ENCODE measurements at regions not wholly inside any gene's neighbourhood (a gene's known extent, or its start where the extent isn't known, plus 50 kb on each side); places are given as distances from the start of the nearest gene placed in this dataset.
"Not testable (repeated sequence)": the region's sequence is repeated elsewhere in the genome, so short reads cannot be mapped to it uniquely, and the experiment has no call there.

- not testable (repeated sequence) for FAIRE-seq
- 0% methylated on average over 1 of the region's 22 CpGs for whole genome bisulfite sequencing (ENCODE audit: low lambda C conversion rate)
These were observed 98.0 kb downstream of the TMEM121 start for GRCh38 chr14:105624346-105624745.

DNA sequence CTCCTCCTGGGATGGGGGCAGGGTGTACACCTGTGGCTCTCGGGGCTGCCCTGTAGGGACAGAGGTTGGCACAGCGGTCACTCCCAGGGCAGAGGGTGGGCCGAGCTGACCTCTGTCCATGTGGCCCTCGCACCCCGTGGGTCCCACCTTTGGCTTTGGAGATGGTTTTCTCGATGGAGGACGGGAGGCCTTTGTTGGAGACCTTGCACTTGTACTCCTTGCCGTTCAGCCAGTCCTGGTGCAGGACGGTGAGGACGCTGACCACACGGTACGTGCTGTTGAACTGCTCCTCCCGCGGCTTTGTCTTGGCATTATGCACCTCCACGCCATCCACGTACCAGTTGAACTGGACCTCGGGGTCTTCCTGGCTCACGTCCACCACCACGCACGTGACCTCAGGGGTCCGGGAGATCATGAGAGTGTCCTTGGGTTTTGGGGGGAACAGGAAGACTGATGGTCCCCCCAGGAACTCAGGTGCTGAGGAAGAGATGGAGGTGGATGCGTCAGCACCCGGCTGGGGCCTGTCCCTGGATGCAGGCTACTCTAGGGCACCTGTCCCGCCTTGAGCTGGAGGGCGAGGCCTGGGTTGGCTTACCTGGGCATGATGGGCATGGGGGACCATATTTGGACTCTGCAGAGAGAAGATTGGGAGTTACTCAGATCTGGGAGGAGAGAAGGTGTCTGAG lies 98.5 kb downstream of the TMEM121 start:
- H3K4me2 ChIP-seq (ENCODE audit: low read depth, low read length); in situ Hi-C loops (cut with HindIII; ENCODE audit: extremely low pct_ligation_motif_present, low pct_unique_long_range_greater_than_20kb); H2AFZ ChIP-seq (ENCODE audit: low read length); H3K36me3 ChIP-seq (replicated peaks in 1 of 2; ENCODE audit: control insufficient read depth in 1 of 2, insufficient read depth in 2 of 2, low read length in 2 of 2); H3K4me3 ChIP-seq (replicated peaks in 1 of 3; ENCODE audit: insufficient read depth in 1 of 3, low read depth in 2 of 3, low read length in 3 of 3); CTCF ChIA-PET (ENCODE audit: low intra/inter-chr PET ratio, low total read pairs); ATAC-seq; DNase-seq (ENCODE audit: low spot score); H3K27ac ChIP-seq (ENCODE audit: extremely low read length, insufficient read depth, low read length); H3K9ac ChIP-seq (ENCODE audit: insufficient read depth, low read depth, low read length); POLR2A ChIA-PET; H3K4me1 ChIP-seq (ENCODE audit: insufficient read depth, low read length); H3K9me3 ChIP-seq (ENCODE audit: low read length); H3K79me2 ChIP-seq (ENCODE audit: insufficient read depth, low read length); H3K27me3 ChIP-seq (ENCODE audit: control insufficient read depth in 1 of 2, insufficient read depth in 2 of 2, low read length in 2 of 2); H4K20me1 ChIP-seq (ENCODE audit: insufficient read depth, low read length); BruUV-seq (replicated peaks); intact Hi-C loops (cut with micrococcal nuclease; ENCODE audit: unreplicated experiment); FAIRE-seq: not testable (repeated sequence)
- WGBS (ENCODE audit: low lambda C conversion rate): 27% methylated on average over 11 of the region's 25 CpGs

More at GRCh38 chr14:105624346-105624745, 98.0 kb downstream of the TMEM121 start:
- BruUV-seq (replicated peaks); POLR2A ChIA-PET; H3K79me2 ChIP-seq (ENCODE audit: insufficient read depth, low read length); H3K27me3 ChIP-seq (ENCODE audit: control insufficient read depth in 1 of 2, insufficient read depth in 2 of 2, low read length in 2 of 2); H3K4me3 ChIP-seq (replicated peaks in 1 of 3; ENCODE audit: insufficient read depth in 1 of 3, low read depth in 2 of 3, low read length in 3 of 3); H3K9me3 ChIP-seq (ENCODE audit: low read length); H3K27ac ChIP-seq (ENCODE audit: extremely low read length, insufficient read depth, low read length); intact Hi-C loops (cut with micrococcal nuclease; ENCODE audit: unreplicated experiment); H2AFZ ChIP-seq (ENCODE audit: low read length); H3K9ac ChIP-seq (ENCODE audit: insufficient read depth, low read depth, low read length); ATAC-seq; H3K4me2 ChIP-seq (ENCODE audit: low read depth, low read length); H3K36me3 ChIP-seq (replicated peaks in 1 of 2; ENCODE audit: control insufficient read depth in 1 of 2, insufficient read depth in 2 of 2, low read length in 2 of 2); CTCF ChIA-PET (ENCODE audit: low intra/inter-chr PET ratio, low total read pairs); H3K4me1 ChIP-seq (ENCODE audit: insufficient read depth, low read length); H4K20me1 ChIP-seq (ENCODE audit: insufficient read depth, low read length); DNase-seq (ENCODE audit: low spot score); in situ Hi-C loops (cut with HindIII; ENCODE audit: extremely low pct_ligation_motif_present, low pct_unique_long_range_greater_than_20kb): not testable (repeated sequence)

GRCh38 chr14:105625448-105625847 lies 99.1 kb downstream of the TMEM121 start:
- H3K4me1 ChIP-seq (ENCODE audit: insufficient read depth, low read length); FAIRE-seq; H3K4me3 ChIP-seq (replicated peaks in 1 of 3; ENCODE audit: insufficient read depth in 1 of 3, low read depth in 2 of 3, low read length in 3 of 3); H3K9me3 ChIP-seq (ENCODE audit: low read length); POLR2A ChIA-PET; ATAC-seq; H3K36me3 ChIP-seq (replicated peaks in 1 of 2; ENCODE audit: control insufficient read depth in 1 of 2, insufficient read depth in 2 of 2, low read length in 2 of 2); intact Hi-C loops (cut with micrococcal nuclease; ENCODE audit: unreplicated experiment); H4K20me1 ChIP-seq (ENCODE audit: insufficient read depth, low read length); H2AFZ ChIP-seq (ENCODE audit: low read length); BruUV-seq (replicated peaks); CTCF ChIA-PET (ENCODE audit: low intra/inter-chr PET ratio, low total read pairs); H3K79me2 ChIP-seq (ENCODE audit: insufficient read depth, low read length); H3K4me2 ChIP-seq (ENCODE audit: low read depth, low read length); H3K9ac ChIP-seq (ENCODE audit: insufficient read depth, low read depth, low read length); DNase-seq (ENCODE audit: low spot score); H3K27ac ChIP-seq (ENCODE audit: extremely low read length, insufficient read depth, low read length); H3K27me3 ChIP-seq (ENCODE audit: control insufficient read depth in 1 of 2, insufficient read depth in 2 of 2, low read length in 2 of 2); in situ Hi-C loops (cut with HindIII; ENCODE audit: extremely low pct_ligation_motif_present, low pct_unique_long_range_greater_than_20kb): not testable (repeated sequence)
- WGBS (ENCODE audit: low lambda C conversion rate): 0% methylated on average over 1 of the region's 9 CpGs

GRCh38 chr14:105626111-105626510 lies 99.7 kb downstream of the TMEM121 start:
- H4K20me1 ChIP-seq (ENCODE audit: insufficient read depth, low read length); H2AFZ ChIP-seq (ENCODE audit: low read length); H3K27ac ChIP-seq (ENCODE audit: extremely low read length, insufficient read depth, low read length); BruUV-seq (replicated peaks); H3K27me3 ChIP-seq (ENCODE audit: control insufficient read depth in 1 of 2, insufficient read depth in 2 of 2, low read length in 2 of 2); ATAC-seq; H3K9ac ChIP-seq (ENCODE audit: insufficient read depth, low read depth, low read length); POLR2A ChIA-PET; DNase-seq (ENCODE audit: low spot score); H3K9me3 ChIP-seq (ENCODE audit: low read length); H3K36me3 ChIP-seq (replicated peaks in 1 of 2; ENCODE audit: control insufficient read depth in 1 of 2, insufficient read depth in 2 of 2, low read length in 2 of 2); H3K4me2 ChIP-seq (ENCODE audit: low read depth, low read length); CTCF ChIA-PET (ENCODE audit: low intra/inter-chr PET ratio, low total read pairs); in situ Hi-C loops (cut with HindIII; ENCODE audit: extremely low pct_ligation_motif_present, low pct_unique_long_range_greater_than_20kb); intact Hi-C loops (cut with micrococcal nuclease; ENCODE audit: unreplicated experiment); H3K79me2 ChIP-seq (ENCODE audit: insufficient read depth, low read length); H3K4me3 ChIP-seq (replicated peaks in 1 of 3; ENCODE audit: insufficient read depth in 1 of 3, low read depth in 2 of 3, low read length in 3 of 3); FAIRE-seq; H3K4me1 ChIP-seq (ENCODE audit: insufficient read depth, low read length): not testable (repeated sequence)
- WGBS (ENCODE audit: low lambda C conversion rate): 0% methylated on average over 3 of the region's 15 CpGs

Measured in HepG2 (cell line).